ENCODE measurements at regions not wholly inside any gene's neighbourhood (a gene's known extent, or its start where the extent isn't known, plus 50 kb on each side); places are given as distances from the start of the nearest gene placed in this dataset.

GRCh38 chr11:116403794-116404461 lies 368.9 kb downstream of the BUD13 start:
- Histone ChIP-seq H3K36me3 (ENCODE audit: insufficient read depth, low read depth, low read length) (no peaks in the 10 kb centered on the region), H3K27me3 (ENCODE audit: insufficient read depth, low read length) (no peaks in the 10 kb centered on the region), H3K4me1 (ENCODE audit: insufficient read depth, low read length) (peaks cover 4% of the 10 kb centered on the region; the same call in 1 of the 2 replicates), H3K9me3 (ENCODE audit: insufficient read depth, low read depth, low read length) (no peaks in the 10 kb centered on the region), H3K27ac (ENCODE audit: low read length) (no peak overlapping the region), H3K9ac (ENCODE audit: low read depth, low read length) (no peak overlapping the region), H3K4me3 (ENCODE audit: low read length) (no peak overlapping the region)

- Histone ChIP-seq H3K4me3 (ENCODE audit: low read length) (no peak overlapping the region), H3K4me1 (ENCODE audit: insufficient read depth, low read length) (peaks cover 4% of the 10 kb centered on the region; the same call in 1 of the 2 replicates), H3K27me3 (ENCODE audit: insufficient read depth, low read length) (no peaks in the 10 kb centered on the region), H3K36me3 (ENCODE audit: insufficient read depth, low read depth, low read length) (no peaks in the 10 kb centered on the region), H3K27ac (ENCODE audit: low read length) (no peak overlapping the region), H3K9me3 (ENCODE audit: insufficient read depth, low read depth, low read length) (no peaks in the 10 kb centered on the region), H3K9ac (ENCODE audit: low read depth, low read length) (no peak overlapping the region)
Measured at GRCh38 chr11:116400081-116400480, 372.7 kb downstream of the BUD13 start.

GRCh38 chr11:116397602-116398084 lies 375.1 kb downstream of the BUD13 start:
- Histone ChIP-seq H3K9me3 (ENCODE audit: insufficient read depth, low read depth, low read length) (peaks cover 4% of the 10 kb centered on the region), H3K27me3 (ENCODE audit: insufficient read depth, low read length) (no peaks in the 10 kb centered on the region), H3K36me3 (ENCODE audit: insufficient read depth, low read depth, low read length) (no peaks in the 10 kb centered on the region), H3K27ac (ENCODE audit: low read length) (no peak overlapping the region), H3K9ac (ENCODE audit: low read depth, low read length) (no peak overlapping the region), H3K4me1 (ENCODE audit: insufficient read depth, low read length) (no peaks in the 10 kb centered on the region; the same call in 1 of the 2 replicates), H3K4me3 (ENCODE audit: low read length) (no peak overlapping the region)

- H3K9ac ChIP-seq (ENCODE audit: low read depth, low read length) = no peak overlapping the region
- H3K4me1 ChIP-seq (ENCODE audit: insufficient read depth, low read length) = no peaks in the 10 kb centered on the region
- no peaks in the 10 kb centered on the region for H3K27me3 ChIP-seq (ENCODE audit: insufficient read depth, low read length)
- no peak overlapping the region for H3K27ac ChIP-seq (ENCODE audit: low read length)
- no peaks in the 10 kb centered on the region for H3K36me3 ChIP-seq (ENCODE audit: insufficient read depth, low read depth, low read length)
- peaks cover 4% of the 10 kb centered on the region for H3K9me3 ChIP-seq (ENCODE audit: insufficient read depth, low read depth, low read length)
- H3K4me3 ChIP-seq (ENCODE audit: low read length) = no peak overlapping the region
Measured at GRCh38 chr11:116396331-116396730, 376.5 kb downstream of the BUD13 start.

GRCh38 chr11:116394022-116394421 lies 378.8 kb downstream of the BUD13 start:
- peaks cover 4% of the 10 kb centered on the region for H3K9me3 ChIP-seq (ENCODE audit: insufficient read depth, low read depth, low read length)
- H3K4me1 ChIP-seq (ENCODE audit: insufficient read depth, low read length) = no peaks in the 10 kb centered on the region
- no peaks in the 10 kb centered on the region for H3K36me3 ChIP-seq (ENCODE audit: insufficient read depth, low read depth, low read length)
- H3K27ac ChIP-seq (ENCODE audit: low read length) = no peak overlapping the region
- no peaks in the 10 kb centered on the region for H3K27me3 ChIP-seq (ENCODE audit: insufficient read depth, low read length)
- H3K9ac ChIP-seq (ENCODE audit: low read depth, low read length) = no peak overlapping the region
- no peak overlapping the region for H3K4me3 ChIP-seq (ENCODE audit: low read length)

DNA sequence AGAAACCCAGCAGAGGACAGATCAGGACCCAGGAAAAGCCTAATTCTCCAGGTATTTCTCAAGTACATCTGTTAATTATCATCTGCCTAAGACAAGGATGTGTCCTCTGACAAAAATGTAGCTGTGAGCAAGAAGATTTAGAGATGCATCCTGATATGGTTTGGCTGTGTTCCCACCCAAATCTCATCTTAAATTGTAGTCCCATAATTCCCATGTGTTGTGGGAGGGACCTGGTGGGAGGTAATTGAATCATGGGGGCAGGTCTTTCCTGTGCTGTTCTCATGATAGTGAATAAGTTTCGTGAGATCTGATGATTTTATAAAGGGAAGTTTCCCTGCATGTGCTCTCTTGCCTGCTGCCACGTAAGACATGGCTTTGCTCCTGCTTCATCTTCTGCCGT lies 381.8 kb downstream of the BUD13 start:
- Histone ChIP-seq H3K27me3 (ENCODE audit: insufficient read depth, low read length) (no peaks in the 10 kb centered on the region), H3K27ac (ENCODE audit: low read length) (no peak overlapping the region), H3K9me3 (ENCODE audit: insufficient read depth, low read depth, low read length) (peaks cover 4% of the 10 kb centered on the region), H3K9ac (ENCODE audit: low read depth, low read length) (no peak overlapping the region), H3K4me3 (ENCODE audit: low read length) (no peak overlapping the region), H3K4me1 (ENCODE audit: insufficient read depth, low read length) (no peaks in the 10 kb centered on the region), H3K36me3 (ENCODE audit: insufficient read depth, low read depth, low read length) (no peaks in the 10 kb centered on the region)

DNA sequence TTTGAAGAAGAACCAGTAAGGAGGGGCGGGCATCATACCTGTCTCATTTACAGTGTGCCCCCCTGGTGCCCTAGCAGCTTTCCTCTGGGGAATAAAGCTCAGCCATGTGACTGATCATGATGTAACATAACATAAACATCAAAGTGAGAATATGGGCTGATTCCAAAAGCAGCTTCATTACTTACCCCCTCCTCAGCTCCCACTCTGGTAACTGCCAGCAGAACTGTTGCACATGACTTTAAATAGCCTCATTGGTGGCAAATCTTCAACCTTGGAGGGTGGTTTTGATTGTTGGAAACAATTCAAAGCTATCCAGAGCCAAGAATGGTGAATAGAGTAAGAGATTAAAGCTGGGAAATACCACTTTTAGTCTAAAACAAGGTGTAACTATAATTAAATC lies 384.6 kb downstream of the BUD13 start:
- no peak overlapping the region for H3K27ac ChIP-seq (ENCODE audit: low read length)
- H3K9ac ChIP-seq (ENCODE audit: low read depth, low read length) = no peak overlapping the region
- H3K4me1 ChIP-seq (ENCODE audit: insufficient read depth, low read length) = no peaks in the 10 kb centered on the region
- no peak overlapping the region for H3K4me3 ChIP-seq (ENCODE audit: low read length)
- H3K36me3 ChIP-seq (ENCODE audit: insufficient read depth, low read depth, low read length) = no peaks in the 10 kb centered on the region
- no peaks in the 10 kb centered on the region for H3K27me3 ChIP-seq (ENCODE audit: insufficient read depth, low read length)
- no peaks in the 10 kb centered on the region for H3K9me3 ChIP-seq (ENCODE audit: insufficient read depth, low read depth, low read length)

GRCh38 chr11:116387641-116388040 lies 385.1 kb downstream of the BUD13 start:
- no peak overlapping the region for H3K9ac ChIP-seq (ENCODE audit: low read depth, low read length)
- no peaks in the 10 kb centered on the region for H3K4me1 ChIP-seq (ENCODE audit: insufficient read depth, low read length)
- no peaks in the 10 kb centered on the region for H3K36me3 ChIP-seq (ENCODE audit: insufficient read depth, low read depth, low read length)
- no peaks in the 10 kb centered on the region for H3K9me3 ChIP-seq (ENCODE audit: insufficient read depth, low read depth, low read length)
- H3K4me3 ChIP-seq (ENCODE audit: low read length) = no peak overlapping the region
- no peaks in the 10 kb centered on the region for H3K27me3 ChIP-seq (ENCODE audit: insufficient read depth, low read length)
- no peak overlapping the region for H3K27ac ChIP-seq (ENCODE audit: low read length)

- H3K9ac ChIP-seq (ENCODE audit: low read depth, low read length) = no peak overlapping the region
- no peaks in the 10 kb centered on the region for H3K36me3 ChIP-seq (ENCODE audit: insufficient read depth, low read depth, low read length)
- no peaks in the 10 kb centered on the region for H3K4me1 ChIP-seq (ENCODE audit: insufficient read depth, low read length)
- no peaks in the 10 kb centered on the region for H3K9me3 ChIP-seq (ENCODE audit: insufficient read depth, low read depth, low read length)
- H3K27ac ChIP-seq (ENCODE audit: low read length) = no peak overlapping the region
- no peaks in the 10 kb centered on the region for H3K27me3 ChIP-seq (ENCODE audit: insufficient read depth, low read length)
- no peak overlapping the region; the same call in 1 of the 2 replicates for H3K4me3 ChIP-seq (ENCODE audit: low read length)
Measured at GRCh38 chr11:116386118-116386699, 386.6 kb downstream of the BUD13 start.

DNA sequence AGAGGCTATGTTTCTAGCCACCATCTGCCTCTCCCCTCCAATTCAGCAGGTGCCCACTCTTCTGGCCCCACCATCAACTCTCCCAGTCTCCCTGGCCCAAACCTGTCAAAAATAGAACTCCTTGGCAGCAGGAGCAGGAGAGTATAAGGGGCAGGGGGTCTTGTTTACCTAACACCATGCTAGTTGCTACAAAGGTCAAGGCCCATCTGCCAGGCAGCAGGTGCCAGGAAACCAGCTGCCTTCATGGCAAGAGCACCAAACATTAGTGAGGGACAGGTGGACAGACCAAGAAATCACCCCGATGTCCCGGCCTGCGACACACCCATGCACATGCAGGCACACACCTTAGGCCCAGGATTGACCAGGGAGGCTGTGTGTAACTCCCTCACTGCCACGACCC lies 387.9 kb downstream of the BUD13 start:
- no peak overlapping the region for H3K27ac ChIP-seq (ENCODE audit: low read length)
- no peak overlapping the region for H3K9ac ChIP-seq (ENCODE audit: low read depth, low read length)
- H3K4me1 ChIP-seq (ENCODE audit: insufficient read depth, low read length) = no peaks in the 10 kb centered on the region; the same call in 1 of the 2 replicates
- H3K4me3 ChIP-seq (ENCODE audit: low read length) = no peak overlapping the region
- H3K9me3 ChIP-seq (ENCODE audit: insufficient read depth, low read depth, low read length) = no peaks in the 10 kb centered on the region
- H3K27me3 ChIP-seq (ENCODE audit: insufficient read depth, low read length) = no peaks in the 10 kb centered on the region
- no peaks in the 10 kb centered on the region for H3K36me3 ChIP-seq (ENCODE audit: insufficient read depth, low read depth, low read length)

DNA sequence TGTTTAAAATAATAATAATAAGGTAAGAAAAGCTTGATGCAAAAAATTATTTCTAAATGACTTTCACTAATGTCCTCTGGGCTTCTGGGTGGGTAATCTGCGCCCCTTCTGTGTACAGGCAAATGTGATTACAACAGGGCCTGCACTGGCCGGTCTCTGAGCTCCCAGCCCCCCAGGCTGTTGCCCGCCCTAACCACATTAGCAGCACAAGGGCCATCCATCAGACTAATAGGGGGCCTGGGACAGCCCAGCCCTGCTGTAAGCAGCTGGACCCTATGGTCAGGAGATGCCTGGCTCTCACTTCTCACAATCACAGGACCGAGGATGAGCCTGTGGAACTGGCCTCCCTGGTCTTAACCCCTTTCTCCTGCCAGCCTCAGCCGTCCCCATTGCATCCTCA lies 388.4 kb downstream of the BUD13 start:
- Histone ChIP-seq H3K4me1 (ENCODE audit: insufficient read depth, low read length) (peaks cover 4% of the 10 kb centered on the region; the same call in 1 of the 2 replicates), H3K4me3 (ENCODE audit: low read length) (no peak overlapping the region), H3K36me3 (ENCODE audit: insufficient read depth, low read depth, low read length) (no peaks in the 10 kb centered on the region), H3K27ac (ENCODE audit: low read length) (no peak overlapping the region), H3K27me3 (ENCODE audit: insufficient read depth, low read length) (no peaks in the 10 kb centered on the region), H3K9me3 (ENCODE audit: insufficient read depth, low read depth, low read length) (no peaks in the 10 kb centered on the region), H3K9ac (ENCODE audit: low read depth, low read length) (no peak overlapping the region)

GRCh38 chr11:116379185-116379828 lies 393.5 kb downstream of the BUD13 start:
- H3K27ac ChIP-seq (ENCODE audit: low read length) = no peak overlapping the region
- no peaks in the 10 kb centered on the region for H3K9me3 ChIP-seq (ENCODE audit: insufficient read depth, low read depth, low read length)
- H3K4me1 ChIP-seq (ENCODE audit: insufficient read depth, low read length) = peaks cover 12% of the 10 kb centered on the region
- H3K36me3 ChIP-seq (ENCODE audit: insufficient read depth, low read depth, low read length) = no peaks in the 10 kb centered on the region
- no peak overlapping the region for H3K4me3 ChIP-seq (ENCODE audit: low read length)
- no peaks in the 10 kb centered on the region for H3K27me3 ChIP-seq (ENCODE audit: insufficient read depth, low read length)
- H3K9ac ChIP-seq (ENCODE audit: low read depth, low read length) = no peak overlapping the region

All from iPS-20b (cell line).